GM21717 (cell line): ENCODE measurements at regions not wholly inside any gene's neighbourhood (a gene's known extent, or its start where the extent isn't known, plus 50 kb on each side); places are given as distances from the start of the nearest gene placed in this dataset.

Experiments
- ATAC-seq: cut with Tn5 transposase; IDR thresholded peaks from one replicate; pipeline ENCODE4 v1.9.1; 2021; ENCODE audit warnings: mild to moderate bottlenecking, moderate library complexity; ENCODE audit not compliant: unreplicated experiment

DNA sequence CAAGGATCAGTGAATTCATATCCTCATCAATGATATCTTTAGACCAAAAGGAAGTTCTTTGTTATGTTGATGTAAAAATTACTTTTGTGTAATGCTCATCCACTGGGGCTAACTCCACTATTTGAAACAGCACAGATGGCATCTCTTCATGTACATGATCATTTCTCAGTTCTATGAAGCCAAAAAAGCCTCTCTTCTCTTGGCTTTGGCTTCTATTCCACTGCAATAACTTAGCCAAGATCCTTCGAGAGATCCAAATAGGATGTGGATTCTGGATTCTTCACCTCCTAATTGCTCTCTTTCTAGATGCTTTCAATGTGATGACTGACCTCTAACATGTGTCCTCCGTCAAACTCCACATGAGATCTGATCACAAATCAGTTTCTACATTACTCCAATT lies 851.2 kb downstream of the GALC start:
- ATAC-seq = no peak

DNA sequence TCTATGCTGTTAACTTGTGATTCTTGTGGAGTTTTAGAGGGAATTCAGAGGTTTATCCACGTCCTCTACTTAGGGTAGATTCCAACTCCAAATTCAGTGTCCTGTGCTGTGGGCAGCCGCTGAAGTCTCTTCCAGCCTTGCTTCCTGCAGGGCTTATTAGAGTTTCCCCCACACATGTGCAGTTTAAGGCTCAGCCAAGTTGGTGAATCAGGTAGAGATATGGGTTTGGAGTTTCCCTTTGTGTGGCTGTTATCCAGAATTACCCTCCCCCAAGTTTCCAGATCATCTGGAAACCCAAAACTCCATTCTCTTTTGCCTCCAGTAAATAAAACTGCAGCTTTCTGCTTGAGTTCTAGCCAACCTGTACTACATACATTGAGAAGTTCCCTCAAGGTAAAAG lies 853.7 kb downstream of the GALC start:
- no peak for ATAC-seq

DNA sequence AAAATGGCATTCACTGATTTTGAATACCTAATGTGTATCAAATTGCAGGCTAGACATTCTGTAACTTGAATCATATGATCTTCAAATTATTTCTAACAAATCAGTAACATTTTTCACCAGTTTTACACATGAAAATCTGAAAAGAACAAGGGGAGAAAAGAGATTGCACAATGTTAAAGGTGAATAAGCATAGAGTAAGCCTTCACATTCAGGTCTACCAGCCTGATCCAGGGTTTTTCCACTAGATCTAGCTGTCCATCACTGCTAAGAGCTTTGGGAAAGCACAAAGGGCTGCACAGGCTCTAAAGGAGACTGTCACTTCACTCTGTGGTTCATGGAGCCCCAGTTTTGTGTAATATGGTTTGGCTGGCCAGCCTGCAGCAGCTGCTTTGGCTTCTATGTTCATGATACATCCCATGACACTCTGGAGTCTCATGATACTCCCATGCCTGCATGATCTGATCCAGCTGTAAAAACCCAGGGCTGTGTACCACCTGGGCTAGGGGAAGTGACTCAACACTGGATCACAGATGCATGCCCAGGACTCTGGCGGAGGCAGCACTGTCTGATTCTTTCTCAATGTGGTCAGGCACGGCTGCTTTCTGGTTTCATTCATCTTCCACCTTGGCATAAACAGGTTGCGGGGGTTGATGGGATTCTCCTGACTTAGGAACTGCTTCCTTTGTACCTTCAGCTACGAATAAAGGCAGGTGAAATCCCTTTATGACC lies 859.7 kb downstream of the GALC start:
- ATAC-seq = no peak

DNA sequence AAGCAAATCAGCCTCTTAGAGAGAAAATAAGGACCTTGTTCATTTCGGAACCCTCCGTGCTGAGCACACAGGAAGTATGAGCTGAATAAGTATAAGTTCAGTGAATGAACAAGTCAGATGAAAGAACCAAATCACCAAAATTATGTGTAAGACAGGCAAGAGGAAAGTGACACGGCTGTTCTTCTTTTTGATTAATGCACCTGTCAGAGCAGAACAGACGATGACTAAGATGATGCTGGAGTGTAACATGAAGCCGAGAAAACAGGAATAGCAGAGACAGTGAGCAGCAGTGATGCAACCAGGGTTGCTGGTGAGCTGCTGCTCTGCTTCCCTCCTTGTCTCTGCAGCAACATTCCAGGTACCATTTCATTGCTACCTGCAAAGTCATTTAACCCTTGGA lies 861.1 kb downstream of the GALC start:
- no peak for ATAC-seq

DNA sequence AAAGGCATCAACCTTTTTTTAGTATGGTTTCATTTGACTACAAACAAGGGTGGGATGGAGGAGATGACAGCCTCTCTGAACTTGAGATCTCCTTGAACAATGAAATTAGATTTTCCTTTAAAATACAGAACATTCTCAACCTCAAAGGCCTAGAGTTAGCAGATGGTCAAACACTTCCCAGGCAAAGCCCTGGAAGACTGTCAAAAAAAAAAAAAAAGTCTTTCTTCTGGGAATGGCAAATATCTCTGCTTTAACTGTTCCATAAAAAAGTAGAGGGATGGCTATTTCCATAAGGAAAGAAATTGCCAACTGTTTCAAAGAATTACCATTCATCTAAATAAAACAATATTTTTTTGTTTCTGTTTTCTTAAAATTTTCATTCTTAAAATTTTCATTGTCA lies 870.8 kb downstream of the GALC start:
- no peak for ATAC-seq

- no peak for ATAC-seq
These were observed 871.3 kb downstream of the GALC start for GRCh38 chr14:87121716-87122115.

DNA sequence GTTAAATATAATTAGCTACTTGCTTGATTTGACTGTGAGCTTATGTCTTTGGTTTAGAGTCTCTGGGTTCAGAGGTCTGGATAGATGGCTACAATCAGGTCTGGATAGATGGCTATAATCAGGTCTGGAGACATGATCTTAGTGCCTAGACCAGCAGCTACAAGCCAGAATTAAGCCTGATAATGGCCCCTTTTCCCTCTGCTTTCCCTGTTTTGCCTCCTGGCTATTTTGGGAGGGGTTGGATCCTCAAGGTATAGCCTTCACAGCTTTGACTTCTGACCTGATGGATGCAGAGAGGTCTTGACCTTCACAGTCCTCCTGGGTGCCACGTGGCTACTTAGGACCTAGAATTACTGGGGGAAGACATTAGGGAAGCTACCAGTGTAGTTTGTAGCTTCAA lies 877.7 kb downstream of the GALC start:
- ATAC-seq = no peak

DNA sequence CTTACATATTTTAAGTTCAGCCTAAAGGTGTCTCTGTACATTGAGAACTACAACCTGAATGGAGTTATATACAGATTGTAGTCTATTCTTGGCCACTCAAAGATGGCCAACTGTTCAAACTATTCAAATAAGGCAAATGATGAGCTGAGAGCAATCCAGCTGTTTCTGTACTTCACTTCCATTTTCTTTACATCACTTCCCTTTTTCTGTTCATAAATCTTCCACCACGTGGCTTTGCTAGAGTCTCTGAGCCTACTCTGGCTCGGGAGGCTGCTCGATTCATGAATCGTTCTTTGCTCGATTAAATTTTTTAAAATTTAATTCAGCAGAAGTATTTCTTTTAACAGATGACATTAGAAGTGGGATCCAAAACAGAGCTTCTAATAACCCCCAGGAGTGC lies 879.7 kb downstream of the GALC start:
- ATAC-seq = no peak

- no peak for ATAC-seq
These were observed 881.2 kb downstream of the GALC start for GRCh38 chr14:87111741-87112140.

DNA sequence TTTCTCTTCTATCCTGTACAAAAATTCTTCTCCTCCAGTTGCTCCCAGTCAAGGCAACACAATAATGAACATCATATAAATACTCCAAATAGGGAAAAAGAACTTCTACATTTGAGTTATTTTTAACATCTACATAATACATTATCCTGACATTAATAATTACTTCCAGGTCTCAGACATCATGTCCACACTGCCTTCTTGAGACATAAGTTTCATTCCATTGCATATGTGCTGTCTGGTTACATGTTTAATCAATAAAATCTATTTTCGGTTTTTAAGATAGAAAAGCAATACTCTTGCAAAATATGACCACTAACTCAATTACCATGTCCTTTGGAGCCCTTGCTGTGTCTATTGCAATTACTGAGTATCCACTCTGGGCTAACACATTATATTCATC lies 881.9 kb downstream of the GALC start:
- no peak for ATAC-seq

GRCh38 chr14:87109271-87109670 lies 883.7 kb downstream of the GALC start:
- no peak for ATAC-seq

- ATAC-seq = no peak
These were observed 884.3 kb downstream of the GALC start for GRCh38 chr14:87108726-87109125.

- ATAC-seq = no peak
These were observed 890.1 kb downstream of the GALC start for GRCh38 chr14:87102811-87103378.

GRCh38 chr14:87097015-87097414 lies 896.0 kb downstream of the GALC start:
- no peak for ATAC-seq

DNA sequence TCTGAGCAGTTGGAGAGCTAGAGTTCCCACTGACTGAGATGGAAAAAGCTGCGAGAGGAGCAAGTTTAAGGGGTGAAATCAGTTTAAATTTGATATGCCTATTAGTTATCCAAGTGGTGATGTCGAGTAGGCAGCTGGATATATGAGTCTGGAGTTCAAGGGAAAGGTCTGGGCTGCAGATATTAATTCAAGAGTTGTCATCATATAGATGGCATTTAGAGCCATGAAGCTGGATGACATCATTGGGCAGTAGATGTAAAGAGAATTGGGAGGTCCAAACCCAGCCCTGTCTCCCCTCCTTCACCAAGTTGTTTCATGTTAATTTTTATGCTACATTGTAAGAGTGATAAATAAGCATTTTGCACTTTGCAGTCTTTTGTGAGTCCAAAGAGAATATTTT lies 898.1 kb downstream of the GALC start:
- ATAC-seq = no peak

GRCh38 chr14:87088588-87088987 lies 904.4 kb downstream of the GALC start:
- no peak for ATAC-seq

DNA sequence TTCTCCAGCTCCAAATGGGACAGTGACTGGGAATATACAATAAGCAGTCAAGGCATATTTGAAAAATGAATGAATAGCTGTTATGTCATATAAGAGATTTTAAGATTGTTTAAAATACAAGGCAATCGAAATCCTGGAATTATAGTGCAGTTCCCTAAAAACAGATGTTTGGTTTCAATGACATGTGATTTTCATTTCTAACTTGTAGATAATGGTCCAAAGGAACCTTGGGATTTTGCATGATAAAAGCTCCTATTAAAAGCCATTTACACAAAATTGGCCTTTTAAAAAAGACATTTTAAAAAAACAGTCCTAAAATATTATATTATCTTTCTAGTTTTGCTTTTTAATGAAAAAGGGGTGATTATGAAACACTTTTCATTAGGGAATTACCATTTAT lies 905.1 kb downstream of the GALC start:
- ATAC-seq = no peak

GRCh38 chr14:87084908-87085307 lies 908.1 kb downstream of the GALC start:
- ATAC-seq = no peak

- no peak for ATAC-seq
These were observed 910.1 kb downstream of the GALC start for GRCh38 chr14:87082917-87083316.

DNA sequence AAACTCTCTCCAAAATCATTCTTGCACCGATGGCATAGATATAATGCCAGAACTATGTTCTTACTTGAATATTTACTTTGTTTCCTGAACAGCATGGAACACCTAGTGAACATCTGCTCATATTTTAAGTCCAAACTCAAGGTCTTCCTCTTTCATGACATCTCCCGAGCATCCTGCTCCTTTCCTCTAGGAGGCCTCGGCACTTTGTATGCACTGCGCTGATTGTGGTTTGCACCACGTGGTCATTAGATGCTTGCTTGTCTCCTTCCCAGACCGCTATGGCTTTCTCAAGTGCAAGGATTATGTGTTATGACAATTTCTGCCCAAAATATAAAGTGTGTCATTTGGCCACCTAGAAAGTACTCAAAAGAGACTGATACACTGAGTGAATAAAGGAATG lies 912.0 kb downstream of the GALC start:
- ATAC-seq = no peak

- ATAC-seq = no peak
These were observed 912.8 kb downstream of the GALC start for GRCh38 chr14:87080146-87080545.

DNA sequence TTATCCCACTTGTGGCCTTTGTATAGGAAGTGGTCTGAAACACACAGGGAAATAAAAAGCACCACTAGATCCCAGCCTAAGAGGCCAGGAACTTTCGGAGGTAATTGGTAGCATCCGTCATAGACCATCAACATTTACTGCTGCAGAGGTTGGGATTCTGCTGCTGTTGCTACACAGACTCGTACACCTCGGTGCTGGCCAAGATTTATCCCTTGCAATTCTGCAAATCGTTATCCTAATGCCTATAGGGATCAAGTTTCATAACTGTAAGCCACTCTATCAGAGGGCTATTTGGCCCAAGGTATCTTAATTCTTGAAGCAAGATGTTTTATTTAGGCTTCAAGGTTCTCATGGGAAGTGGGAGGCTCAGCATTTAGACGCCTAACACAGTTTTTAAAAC lies 913.6 kb downstream of the GALC start:
- no peak for ATAC-seq

GRCh38 chr14:87076922-87077321 lies 916.1 kb downstream of the GALC start:
- ATAC-seq = no peak
